ENCODE measurements at regions not wholly inside any gene's neighbourhood (a gene's known extent, or its start where the extent isn't known, plus 50 kb on each side); places are given as distances from the start of the nearest gene placed in this dataset.
"Not testable (repeated sequence)": the region's sequence is repeated elsewhere in the genome, so short reads cannot be mapped to it uniquely, and the experiment has no call there.

GRCh38 chr3:139116631-139117030, 71.9 kb upstream of the PRR23C start:
- not testable (repeated sequence) for DNase-seq

GRCh38 chr3:139117136-139117675, 72.5 kb upstream of the PRR23C start:
- no peak for DNase-seq

GRCh38 chr3:139117883-139118760, 73.4 kb upstream of the PRR23C start:
- no peak for DNase-seq

- no peak for DNase-seq
Measured at GRCh38 chr3:139118835-139119234, 74.1 kb upstream of the PRR23C start.

- DNase-seq = no peak
Measured at GRCh38 chr3:139119331-139120025, 74.8 kb upstream of the PRR23C start.

- DNase-seq = no peak
Measured at GRCh38 chr3:139120086-139121056, 75.7 kb upstream of the PRR23C start.

GRCh38 chr3:139121513-139122220, 77.0 kb upstream of the PRR23C start:
- no peak for DNase-seq

GRCh38 chr3:139122221-139122581, 77.5 kb upstream of the PRR23C start:
- no peak for DNase-seq

- no peak for DNase-seq
Measured at GRCh38 chr3:139122612-139123011, 77.9 kb upstream of the PRR23C start.

GRCh38 chr3:139123377-139124095, 78.8 kb upstream of the PRR23C start:
- DNase-seq = no peak

- DNase-seq = no peak
Measured at GRCh38 chr3:139124197-139124596, 79.5 kb upstream of the PRR23C start.

GRCh38 chr3:139127101-139127500, 82.4 kb upstream of the PRR23C start:
- DNase-seq = no peak

GRCh38 chr3:139127629-139128028, 82.9 kb upstream of the PRR23C start:
- DNase-seq = not testable (repeated sequence)

- DNase-seq = no peak
Measured at GRCh38 chr3:139128803-139129202, 84.1 kb upstream of the PRR23C start.

GRCh38 chr3:139129892-139130291, 85.2 kb upstream of the PRR23C start:
- DNase-seq = no peak

GRCh38 chr3:139130390-139131140, 85.9 kb upstream of the PRR23C start:
- no peak for DNase-seq

GRCh38 chr3:139131951-139132350, 87.3 kb upstream of the PRR23C start:
- DNase-seq = no peak

GRCh38 chr3:139132976-139133375, 88.3 kb upstream of the PRR23C start:
- no peak for DNase-seq

- DNase-seq = no peak
Measured at GRCh38 chr3:139134678-139135372, 90.1 kb upstream of the PRR23C start.

- no peak for DNase-seq
Measured at GRCh38 chr3:139135657-139136056, 91.0 kb upstream of the PRR23C start.

All from CD4-positive, alpha-beta T cell treated with Interferon gamma for 1 hour (primary cell).